ENCODE measurements at regions not wholly inside any gene's neighbourhood (a gene's known extent, or its start where the extent isn't known, plus 50 kb on each side); places are given as distances from the start of the nearest gene placed in this dataset.

GRCh38 chr4:112714922-112715901 lies 78.3 kb downstream of the LARP7 start:
- TF ChIP-seq HDGF (IDR thresholded peaks at IDR 0.05; ENCODE audit: borderline replicate concordance) (no peak), BHLHE40 (IDR thresholded peaks at IDR 0.05; ENCODE audit: borderline replicate concordance) (no peak), NFRKB (IDR thresholded peaks at IDR 0.05) (no peak), FOXM1 (IDR thresholded peaks at IDR 0.05; ENCODE audit: borderline replicate concordance) (no peak), ZNF384 (IDR thresholded peaks at IDR 0.05) (no peak), PKNOX1 (IDR thresholded peaks at IDR 0.05) (no peak), SP1 (IDR thresholded peaks at IDR 0.05) (no peak)

Data from HEK293T (cell line).